ENCODE measurements at regions not wholly inside any gene's neighbourhood (a gene's known extent, or its start where the extent isn't known, plus 50 kb on each side); places are given as distances from the start of the nearest gene placed in this dataset.

- TF ChIP-seq POLR2AphosphoS5 (IDR thresholded peaks at IDR 0.05; ENCODE audit: low read depth, low read length) (no peak), POLR2A (IDR thresholded peaks at IDR 0.05; ENCODE audit: low read depth, low read length) (no peak)
Observed at GRCh38 chr1:233844275-233844674, 60.2 kb upstream of the SLC35F3 start.

Data from GM12892 (cell line).